Activated naive CD4-positive, alpha-beta T cell (primary cell): ENCODE measurements at regions not wholly inside any gene's neighbourhood (a gene's known extent, or its start where the extent isn't known, plus 50 kb on each side); places are given as distances from the start of the nearest gene placed in this dataset.
A peak's percentile ranks its signal among the peaks of the same experiment; 100 is the strongest.
"Not testable (repeated sequence)": the region's sequence is repeated elsewhere in the genome, so short reads cannot be mapped to it uniquely, and the experiment has no call there.

Source experiments
- DNase-seq, 4 experiments: peaks; one replicate each; lab custom pipeline; 2025; lab: John Stamatoyannopoulos, UW

- no peak for DNase-seq
These were observed 50.6 kb upstream of the C1QTNF9B start for GRCh38 chr13:23947893-23948292.

- no peak for DNase-seq
These were observed 51.9 kb upstream of the C1QTNF9B start for GRCh38 chr13:23949200-23949599.

- DNase-seq = no peak
These were observed 52.4 kb upstream of the C1QTNF9B start for GRCh38 chr13:23949736-23950135.

- no peak for DNase-seq
These were observed 53.6 kb upstream of the C1QTNF9B start for GRCh38 chr13:23950736-23951510.

- no peak for DNase-seq
These were observed 55.5 kb upstream of the C1QTNF9B start for GRCh38 chr13:23952796-23953195.

DNA sequence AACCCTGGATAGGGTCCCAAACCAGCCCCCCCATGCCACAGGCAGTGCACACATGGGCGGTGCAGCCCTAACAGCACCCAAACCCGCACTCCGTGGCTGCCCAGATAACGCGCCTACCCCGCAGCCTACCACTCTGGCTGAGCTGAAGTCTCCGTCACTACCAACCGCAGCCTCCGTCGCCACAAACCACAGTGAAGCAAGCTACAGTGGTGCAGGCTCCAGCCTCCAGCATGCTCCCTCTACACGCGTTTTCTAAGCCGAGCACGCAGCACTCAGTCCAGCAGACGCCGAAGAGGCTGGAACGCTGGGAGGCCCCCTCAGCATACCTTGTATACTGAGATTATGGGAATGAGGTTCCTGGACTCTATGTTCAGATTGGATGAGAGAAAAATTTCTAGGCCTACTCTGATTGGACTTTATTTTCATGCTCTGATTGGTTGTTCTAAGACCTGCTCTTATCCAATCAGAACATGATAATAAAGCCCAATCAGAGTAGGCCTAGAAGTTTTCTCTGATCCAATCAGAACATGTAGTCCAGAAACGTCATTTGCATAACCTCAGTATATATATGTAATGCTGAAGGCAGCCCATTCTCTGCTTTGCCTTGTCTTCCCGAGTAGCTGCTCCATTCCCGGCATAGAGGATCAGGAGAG lies 56.7 kb upstream of the C1QTNF9B start:
- DNase-seq = no peak

DNA sequence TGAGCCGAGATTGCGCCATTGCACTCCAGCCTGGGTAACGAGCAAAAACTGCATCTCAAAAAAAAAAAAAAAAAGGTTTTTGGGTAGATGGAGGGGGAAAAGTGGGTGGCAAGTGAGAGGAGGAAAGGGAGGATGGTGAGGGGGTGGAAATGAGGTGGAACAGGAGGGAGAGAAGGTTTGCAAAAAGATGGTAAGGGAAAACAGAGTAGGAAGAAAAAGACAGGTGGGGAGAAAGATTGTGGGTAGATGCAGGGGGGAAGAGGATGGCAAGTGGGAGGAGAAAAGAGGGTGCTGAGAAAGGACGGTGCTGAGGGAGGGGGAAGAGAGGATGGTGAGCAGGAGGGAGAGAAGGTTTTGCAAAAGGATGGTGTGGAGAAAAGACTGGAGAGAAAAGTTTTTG lies 57.8 kb upstream of the C1QTNF9B start:
- no peak for DNase-seq

- no peak for DNase-seq
These were observed 58.8 kb upstream of the C1QTNF9B start for GRCh38 chr13:23956106-23956505.

DNA sequence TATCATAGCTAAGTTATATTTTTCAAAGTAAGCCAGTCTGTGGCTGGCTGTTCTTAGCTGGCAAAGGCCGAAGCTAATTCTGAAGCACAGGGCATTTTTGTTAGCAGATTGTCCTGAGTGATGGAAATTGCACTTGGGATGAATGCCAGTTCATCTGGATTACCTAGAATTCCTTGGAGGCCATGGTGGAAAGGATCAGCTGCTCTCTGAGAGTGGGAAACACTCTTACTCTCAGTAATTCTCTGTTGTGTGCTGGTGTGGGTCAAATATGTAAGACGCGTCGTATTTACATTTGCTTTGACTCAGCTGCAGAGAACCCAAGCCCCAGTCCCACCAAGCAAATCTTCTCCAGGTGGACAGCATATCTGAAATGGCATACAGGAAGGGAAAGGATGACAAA lies 60.7 kb upstream of the C1QTNF9B start:
- no peak for DNase-seq

- DNase-seq = no peak
These were observed 62.0 kb upstream of the C1QTNF9B start for GRCh38 chr13:23959231-23959862.

DNA sequence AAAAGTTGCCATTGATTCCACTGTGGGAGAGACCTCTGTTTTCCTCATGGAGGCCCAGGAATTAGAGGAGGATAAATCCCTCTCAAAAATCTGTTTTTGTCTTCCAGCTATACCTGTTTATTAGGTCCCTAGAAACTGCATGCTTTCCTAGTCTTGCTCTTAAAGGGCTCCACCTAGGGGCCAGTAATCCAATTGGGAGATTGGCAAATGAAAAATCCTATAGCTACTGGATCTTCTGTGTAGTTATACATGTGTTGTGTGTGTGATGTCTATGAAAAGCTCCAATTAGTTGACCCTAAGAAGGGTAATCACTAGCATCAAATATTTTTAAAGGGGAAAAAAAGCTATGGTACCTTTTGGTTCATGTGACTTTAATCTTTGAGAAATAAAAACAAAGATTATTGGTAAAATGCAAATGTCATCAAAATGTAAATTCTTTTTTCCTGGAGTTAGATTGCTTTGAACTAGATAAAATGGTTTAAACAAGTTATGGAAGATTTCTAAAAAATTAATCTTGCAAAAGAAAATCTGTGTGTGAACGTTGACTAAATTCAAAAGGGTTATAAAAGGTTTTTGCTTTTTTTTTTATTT lies 63.4 kb upstream of the C1QTNF9B start:
- DNase-seq = no peak

DNA sequence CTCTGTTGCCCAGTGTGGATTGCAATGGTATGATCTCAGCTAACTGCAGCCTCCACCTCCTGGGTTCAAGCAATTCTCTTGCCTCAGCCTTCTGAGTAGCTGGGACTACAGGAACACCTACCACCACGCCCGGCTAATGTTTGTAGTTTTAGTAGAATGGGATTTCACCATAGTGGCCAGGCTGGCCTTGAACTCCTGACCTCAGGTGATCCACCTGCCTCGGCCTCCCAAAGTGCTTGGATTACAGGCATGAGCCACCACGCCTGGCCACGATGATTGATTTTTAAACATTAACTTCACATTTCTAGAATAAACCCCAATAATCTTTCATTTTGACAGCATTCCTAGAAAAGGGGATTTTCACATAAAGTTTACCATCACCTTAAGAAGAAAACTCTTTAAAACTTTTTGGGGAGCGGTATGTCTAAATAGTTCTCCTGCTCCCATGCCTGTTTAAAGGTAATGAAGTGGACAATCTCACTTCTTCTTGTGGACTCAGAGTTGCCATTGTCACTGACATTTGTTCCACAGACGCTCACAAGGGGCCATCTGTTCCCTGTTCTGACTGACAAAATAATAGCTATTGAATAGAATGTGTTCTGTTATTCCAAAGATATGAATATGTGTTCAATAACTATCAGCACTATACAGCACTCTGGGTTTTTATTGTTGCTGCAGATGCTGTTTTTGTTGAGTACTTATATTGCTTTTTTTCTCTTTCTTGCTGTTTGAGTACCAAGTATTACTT lies 66.1 kb upstream of the C1QTNF9B start:
- no peak for DNase-seq

- DNase-seq = no peak
These were observed 66.6 kb upstream of the C1QTNF9B start for GRCh38 chr13:23963947-23964346.

- no peak for DNase-seq
These were observed 68.0 kb upstream of the C1QTNF9B start for GRCh38 chr13:23965346-23965745.

GRCh38 chr13:23966221-23966690 lies 69.0 kb upstream of the C1QTNF9B start:
- no peak for DNase-seq

- no peak for DNase-seq
These were observed 69.7 kb upstream of the C1QTNF9B start for GRCh38 chr13:23966691-23967615.

DNA sequence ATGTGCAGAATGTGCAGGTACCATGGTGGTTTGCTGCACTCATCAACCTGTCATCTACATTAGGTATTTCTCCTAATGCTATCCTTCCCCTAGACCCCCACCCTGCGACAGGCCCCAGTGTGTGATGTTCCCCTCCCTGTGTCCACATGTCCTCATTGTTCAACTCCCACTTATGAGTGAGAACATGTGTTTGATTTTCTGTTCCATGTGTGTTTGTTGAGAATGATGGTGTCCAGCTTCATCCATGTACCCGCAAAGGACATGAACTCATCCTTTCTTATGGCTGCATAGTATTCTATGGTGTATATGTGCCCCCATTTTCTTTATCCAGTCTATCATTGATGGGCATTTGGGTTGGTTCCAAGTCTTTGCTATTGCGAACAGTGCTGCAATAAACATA lies 70.5 kb upstream of the C1QTNF9B start:
- DNase-seq = not testable (repeated sequence)

GRCh38 chr13:23969647-23970046 lies 72.3 kb upstream of the C1QTNF9B start:
- no peak for DNase-seq

DNA sequence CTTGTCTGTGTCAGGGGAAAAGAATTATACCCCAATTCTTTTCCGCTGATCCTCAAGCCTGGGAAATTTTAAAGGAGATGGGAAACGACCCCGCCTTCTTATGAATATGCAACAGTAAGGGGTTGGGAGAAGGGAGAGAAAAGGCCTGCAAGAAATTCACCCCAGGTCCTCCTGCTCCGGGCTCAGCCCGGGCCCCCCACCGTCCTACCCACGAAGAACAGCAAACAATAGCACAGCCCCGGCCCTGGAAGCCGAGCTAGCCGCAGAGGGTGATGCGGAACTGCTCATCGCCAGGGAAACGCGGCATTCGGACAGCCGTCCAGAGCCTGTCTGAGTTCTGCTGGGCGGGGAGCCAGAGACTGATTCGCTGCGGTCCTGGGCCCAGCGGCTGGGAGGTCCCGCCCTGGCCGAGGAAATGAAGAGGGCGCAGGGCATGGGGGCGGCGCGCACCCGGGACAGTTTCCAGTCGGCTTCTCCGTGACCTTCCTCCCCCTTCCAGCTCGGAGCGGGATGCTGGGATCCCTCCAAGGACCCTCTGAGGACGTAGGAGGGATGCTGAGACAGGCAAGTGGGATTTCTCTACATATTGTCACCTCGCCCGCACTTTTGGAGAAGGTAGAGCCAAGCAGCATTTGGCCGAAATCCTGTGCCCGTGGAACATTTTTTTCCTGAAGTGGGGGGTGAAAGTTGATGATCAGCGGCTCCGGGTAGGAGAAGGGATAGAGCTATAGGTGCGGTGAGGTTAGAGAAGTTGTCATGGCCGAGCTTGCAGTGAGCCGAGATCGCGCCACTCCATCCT lies 82.3 kb upstream of the C1QTNF9B start:
- DNase-seq = no peak

DNA sequence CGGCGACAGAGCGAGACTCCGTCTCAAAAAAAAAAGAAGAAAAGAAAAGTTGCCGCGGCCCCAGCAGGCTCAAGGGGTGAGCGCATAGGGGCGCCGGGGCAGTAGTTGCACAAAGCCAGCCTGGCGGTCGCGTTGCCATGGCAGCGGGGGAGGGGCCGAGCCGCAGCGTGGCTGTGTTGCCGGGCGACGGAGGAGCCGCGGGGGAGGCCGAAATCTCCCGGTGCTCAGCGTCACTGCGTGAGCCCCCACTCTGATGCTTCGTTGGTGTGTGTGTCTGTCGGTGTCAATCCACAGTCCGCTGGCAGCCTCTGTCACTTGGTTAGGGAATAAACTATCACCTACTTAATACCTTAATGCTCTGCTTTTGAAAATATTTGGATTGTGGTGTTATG lies 82.9 kb upstream of the C1QTNF9B start:
- peak; percentile 45 to 68 (median 52) for DNase-seq
